ENCODE measurements at regions not wholly inside any gene's neighbourhood (a gene's known extent, or its start where the extent isn't known, plus 50 kb on each side); places are given as distances from the start of the nearest gene placed in this dataset.

DNA sequence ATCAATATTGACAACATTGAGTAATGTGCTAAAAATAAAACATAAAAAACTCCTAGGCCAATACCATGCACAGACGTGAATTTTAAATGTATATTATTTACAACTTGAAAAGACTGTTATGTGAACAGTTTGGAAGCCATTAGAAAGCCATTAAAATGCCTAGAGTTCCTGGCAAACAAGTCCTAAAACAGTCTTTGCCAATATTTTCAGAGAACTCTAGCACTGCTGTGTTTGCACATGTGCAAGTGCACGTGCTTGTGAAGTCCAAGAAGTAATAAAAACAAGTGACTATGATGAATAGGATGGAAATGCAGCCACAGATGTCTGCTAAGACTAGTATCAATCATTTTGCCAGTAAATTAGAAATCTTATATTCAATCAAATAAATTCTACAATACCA, 1447.6 kb downstream of the GRIK2 start:
- TF ChIP-seq, protein P1, sequence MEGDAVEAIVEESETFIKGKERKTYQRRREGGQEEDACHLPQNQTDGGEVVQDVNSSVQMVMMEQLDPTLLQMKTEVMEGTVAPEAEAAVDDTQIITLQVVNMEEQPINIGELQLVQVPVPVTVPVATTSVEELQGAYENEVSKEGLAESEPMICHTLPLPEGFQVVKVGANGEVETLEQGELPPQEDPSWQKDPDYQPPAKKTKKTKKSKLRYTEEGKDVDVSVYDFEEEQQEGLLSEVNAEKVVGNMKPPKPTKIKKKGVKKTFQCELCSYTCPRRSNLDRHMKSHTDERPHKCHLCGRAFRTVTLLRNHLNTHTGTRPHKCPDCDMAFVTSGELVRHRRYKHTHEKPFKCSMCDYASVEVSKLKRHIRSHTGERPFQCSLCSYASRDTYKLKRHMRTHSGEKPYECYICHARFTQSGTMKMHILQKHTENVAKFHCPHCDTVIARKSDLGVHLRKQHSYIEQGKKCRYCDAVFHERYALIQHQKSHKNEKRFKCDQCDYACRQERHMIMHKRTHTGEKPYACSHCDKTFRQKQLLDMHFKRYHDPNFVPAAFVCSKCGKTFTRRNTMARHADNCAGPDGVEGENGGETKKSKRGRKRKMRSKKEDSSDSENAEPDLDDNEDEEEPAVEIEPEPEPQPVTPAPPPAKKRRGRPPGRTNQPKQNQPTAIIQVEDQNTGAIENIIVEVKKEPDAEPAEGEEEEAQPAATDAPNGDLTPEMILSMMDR (IDR thresholded peaks at IDR 0.05; ENCODE audit: poor library complexity, severe bottlenecking), result no peak
- TF ChIP-seq RAD21 (conservative IDR thresholded peaks at IDR 0.05), result no peak
- TF ChIP-seq, protein P2, sequence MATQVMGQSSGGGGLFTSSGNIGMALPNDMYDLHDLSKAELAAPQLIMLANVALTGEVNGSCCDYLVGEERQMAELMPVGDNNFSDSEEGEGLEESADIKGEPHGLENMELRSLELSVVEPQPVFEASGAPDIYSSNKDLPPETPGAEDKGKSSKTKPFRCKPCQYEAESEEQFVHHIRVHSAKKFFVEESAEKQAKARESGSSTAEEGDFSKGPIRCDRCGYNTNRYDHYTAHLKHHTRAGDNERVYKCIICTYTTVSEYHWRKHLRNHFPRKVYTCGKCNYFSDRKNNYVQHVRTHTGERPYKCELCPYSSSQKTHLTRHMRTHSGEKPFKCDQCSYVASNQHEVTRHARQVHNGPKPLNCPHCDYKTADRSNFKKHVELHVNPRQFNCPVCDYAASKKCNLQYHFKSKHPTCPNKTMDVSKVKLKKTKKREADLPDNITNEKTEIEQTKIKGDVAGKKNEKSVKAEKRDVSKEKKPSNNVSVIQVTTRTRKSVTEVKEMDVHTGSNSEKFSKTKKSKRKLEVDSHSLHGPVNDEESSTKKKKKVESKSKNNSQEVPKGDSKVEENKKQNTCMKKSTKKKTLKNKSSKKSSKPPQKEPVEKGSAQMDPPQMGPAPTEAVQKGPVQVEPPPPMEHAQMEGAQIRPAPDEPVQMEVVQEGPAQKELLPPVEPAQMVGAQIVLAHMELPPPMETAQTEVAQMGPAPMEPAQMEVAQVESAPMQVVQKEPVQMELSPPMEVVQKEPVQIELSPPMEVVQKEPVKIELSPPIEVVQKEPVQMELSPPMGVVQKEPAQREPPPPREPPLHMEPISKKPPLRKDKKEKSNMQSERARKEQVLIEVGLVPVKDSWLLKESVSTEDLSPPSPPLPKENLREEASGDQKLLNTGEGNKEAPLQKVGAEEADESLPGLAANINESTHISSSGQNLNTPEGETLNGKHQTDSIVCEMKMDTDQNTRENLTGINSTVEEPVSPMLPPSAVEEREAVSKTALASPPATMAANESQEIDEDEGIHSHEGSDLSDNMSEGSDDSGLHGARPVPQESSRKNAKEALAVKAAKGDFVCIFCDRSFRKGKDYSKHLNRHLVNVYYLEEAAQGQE (IDR thresholded peaks at IDR 0.05; ENCODE audit: borderline replicate concordance), result no peak
- TF ChIP-seq POLR2AphosphoS5 (IDR thresholded peaks at IDR 0.05), result no peak
